GM19397 (cell line): ENCODE measurements at regions not wholly inside any gene's neighbourhood (a gene's known extent, or its start where the extent isn't known, plus 50 kb on each side); places are given as distances from the start of the nearest gene placed in this dataset.

Experiments used
- ATAC-seq: cut with Tn5 transposase; IDR thresholded peaks from one replicate; pipeline ENCODE4 v1.9.1; 2021; ENCODE audit warnings: mild to moderate bottlenecking, moderate library complexity; ENCODE audit not compliant: unreplicated experiment

DNA sequence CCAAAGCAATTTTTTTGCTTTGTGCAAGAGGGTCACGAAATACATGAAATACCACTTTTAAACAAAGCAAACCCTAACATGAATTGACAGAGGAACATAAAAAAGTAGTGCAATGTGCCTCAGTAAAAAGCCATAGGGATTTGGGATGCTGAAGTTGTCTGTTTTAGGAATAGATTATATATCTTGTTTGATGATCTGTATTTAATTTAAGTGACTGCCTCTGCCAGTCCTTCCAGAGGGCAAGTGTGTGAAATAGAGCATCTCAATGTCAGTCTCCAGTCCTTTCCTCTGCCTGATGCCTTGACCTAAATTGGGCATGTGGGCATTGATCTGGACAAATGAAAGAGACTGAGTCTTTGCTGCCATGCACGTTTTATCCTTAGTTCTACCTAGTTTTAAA is 222.8 kb downstream of the PTPRC start:
- no peak for ATAC-seq

DNA sequence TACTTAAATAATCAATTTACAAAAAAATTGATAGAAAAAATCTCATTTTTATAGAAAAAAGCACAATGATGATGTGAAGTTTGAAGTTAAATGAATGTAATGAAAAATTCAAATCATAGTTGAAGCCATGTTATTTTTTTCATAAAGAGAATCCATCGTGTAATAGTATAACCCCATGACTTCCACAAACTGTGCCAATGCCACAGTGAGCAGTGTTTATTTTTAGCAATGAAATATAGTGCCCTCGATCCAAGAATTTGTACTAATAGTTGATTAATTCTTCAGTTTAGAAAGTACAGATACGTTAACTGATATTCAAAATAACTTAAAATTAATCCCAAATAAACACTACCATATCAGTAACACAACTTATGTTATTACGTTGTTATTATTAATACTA is 225.9 kb downstream of the PTPRC start:
- ATAC-seq: no peak

DNA sequence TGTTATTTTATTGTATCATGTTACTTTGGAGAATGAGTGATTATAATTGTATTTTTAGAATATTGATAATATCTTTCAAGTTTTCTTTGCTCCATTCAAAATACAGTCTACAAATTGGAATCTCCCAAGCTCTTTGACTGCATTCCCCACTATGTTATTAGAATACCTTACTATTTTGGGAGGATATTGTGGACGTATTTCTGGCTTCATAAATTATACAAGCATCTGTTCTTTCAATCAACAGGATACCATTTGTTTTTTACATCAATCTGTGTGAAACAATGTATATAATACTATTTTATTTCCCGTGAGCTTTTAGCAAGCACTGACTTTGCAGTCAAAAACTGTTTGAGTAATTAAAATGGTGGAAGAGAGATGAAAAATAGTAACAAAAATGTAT is 226.5 kb downstream of the PTPRC start:
- no peak for ATAC-seq

DNA sequence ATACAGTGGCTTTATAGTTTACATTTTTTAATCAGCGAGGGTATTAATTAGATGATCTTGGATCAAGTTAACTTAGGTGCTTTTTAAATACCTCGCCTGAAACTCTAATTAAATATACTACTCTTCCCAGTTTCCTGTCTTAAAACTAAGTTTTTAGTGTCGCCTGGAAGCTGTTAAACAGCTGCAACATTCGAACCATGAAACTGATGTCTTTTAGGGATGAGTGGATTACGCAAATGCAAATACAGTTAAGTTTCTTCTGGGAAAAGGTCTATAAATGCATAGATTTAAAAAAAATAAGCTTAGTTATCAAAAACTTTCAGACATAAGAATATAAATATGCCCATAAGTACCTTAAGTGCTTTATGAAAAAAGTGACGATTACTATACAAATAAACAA is 228.3 kb downstream of the PTPRC start:
- no peak for ATAC-seq

DNA sequence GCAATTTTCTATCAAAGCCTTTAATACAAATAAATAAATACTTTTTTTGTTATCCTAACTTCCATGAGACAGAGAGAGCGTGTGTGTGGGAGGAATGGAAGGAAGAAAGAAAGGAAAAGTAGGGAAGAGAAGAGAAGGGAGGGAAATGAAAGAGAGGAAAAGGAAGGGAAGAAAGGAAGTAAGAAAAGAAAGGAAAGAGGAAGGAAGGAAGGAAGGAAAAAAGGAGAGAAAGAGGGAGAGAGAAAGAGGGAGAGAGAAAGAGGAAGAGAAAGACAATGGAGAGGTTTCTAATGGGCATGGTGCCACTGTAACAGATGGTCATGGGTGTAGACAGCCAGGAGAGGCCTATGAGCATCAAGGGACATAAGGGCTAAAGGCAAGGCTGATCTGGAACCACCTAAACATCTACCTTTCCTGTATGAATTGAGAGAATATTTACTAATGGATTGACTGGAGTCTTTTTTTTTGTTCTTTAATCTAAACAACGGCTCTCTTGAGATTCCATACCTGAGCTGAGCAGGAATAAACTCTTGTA is 234.9 kb downstream of the PTPRC start:
- no peak for ATAC-seq

DNA sequence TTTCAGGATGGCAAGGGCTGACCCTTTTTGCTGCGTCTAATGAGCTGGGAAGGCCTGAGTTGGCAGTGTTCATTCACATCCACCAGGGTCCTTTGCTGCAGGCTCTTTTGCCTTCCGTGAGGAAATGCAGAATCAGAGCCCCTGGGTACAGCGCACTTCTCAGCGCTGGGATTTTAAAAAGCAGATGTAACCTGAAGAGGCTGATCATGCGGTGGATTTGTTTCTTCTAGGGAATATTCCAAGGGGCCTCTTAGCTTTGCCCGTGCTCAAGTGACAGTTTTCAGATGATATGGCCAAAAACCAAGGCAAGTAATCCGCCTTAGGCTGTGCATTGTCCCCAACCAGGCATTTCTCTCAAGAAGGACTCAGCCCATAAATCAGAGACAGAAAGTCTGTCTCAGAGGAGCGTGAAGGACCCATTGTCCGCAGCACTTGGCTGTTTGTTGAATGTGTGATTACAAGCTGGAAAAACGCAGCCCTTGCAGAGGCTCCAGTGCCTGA is 237.6 kb downstream of the PTPRC start:
- no peak for ATAC-seq

DNA sequence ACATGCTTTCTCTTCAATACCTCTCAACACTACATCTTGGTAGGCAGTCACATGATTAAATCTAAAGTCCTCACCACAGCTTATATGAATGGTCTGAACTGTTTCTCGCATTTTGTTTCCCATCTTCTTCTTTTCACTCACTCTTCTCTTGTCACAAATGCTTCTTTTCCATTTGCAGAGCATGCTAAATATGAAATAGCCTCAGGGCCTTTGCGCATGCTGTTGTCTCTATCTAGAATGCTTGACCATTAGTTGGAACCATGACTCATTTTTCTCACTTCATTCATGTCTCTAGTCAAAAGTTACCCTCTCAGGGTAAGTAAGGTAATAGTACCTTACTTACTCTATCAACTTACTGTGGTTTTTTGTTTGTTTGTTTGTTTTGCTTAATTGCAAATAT is 239.7 kb downstream of the PTPRC start:
- ATAC-seq: no peak

DNA sequence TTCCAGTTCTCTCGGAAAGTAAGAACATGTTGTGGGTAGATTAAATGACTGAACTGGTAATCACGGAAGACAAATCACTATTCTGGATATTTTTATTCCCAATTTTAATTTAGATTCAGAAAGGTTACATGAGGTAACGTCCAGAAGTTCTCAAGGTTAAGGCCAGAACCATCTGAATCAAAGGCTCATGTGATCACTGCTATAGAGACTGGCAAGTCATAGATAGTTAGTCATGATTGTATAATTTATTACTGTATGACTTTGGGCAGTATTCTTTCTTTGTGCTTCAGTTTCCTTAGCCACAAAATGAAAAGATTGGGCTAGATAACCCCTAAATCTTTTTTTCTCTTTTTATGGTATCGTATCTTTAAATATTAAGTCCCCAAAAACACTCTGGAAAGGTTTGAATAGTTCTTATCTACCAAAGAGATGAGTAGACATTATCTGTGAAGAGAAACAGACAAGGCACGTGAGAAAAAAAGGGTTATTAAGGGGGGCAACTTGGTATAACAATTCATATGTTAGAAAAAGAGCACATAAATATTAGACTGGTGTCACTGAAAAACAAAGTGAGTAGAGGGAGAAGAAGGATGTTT is 241.0 kb downstream of the PTPRC start:
- ATAC-seq: no peak

DNA sequence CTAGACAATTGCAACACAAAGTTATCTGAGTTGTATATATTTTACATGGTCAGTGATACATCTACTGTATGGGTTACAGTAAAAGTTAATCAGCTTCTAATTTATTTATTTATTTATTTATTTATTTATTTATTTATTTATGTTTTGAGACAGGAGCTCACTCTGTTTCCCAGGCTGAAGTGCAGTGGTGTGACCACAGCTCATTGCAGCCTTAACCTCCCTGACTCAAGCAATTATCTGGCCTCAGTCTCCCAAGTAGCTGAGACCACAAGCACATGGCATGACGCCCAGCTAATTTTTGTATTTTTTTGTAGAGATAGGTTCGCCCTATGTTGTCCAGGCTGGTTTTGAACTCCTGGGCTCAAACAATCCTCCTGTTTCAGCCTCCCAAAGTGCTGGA is 241.6 kb downstream of the PTPRC start:
- no peak for ATAC-seq

DNA sequence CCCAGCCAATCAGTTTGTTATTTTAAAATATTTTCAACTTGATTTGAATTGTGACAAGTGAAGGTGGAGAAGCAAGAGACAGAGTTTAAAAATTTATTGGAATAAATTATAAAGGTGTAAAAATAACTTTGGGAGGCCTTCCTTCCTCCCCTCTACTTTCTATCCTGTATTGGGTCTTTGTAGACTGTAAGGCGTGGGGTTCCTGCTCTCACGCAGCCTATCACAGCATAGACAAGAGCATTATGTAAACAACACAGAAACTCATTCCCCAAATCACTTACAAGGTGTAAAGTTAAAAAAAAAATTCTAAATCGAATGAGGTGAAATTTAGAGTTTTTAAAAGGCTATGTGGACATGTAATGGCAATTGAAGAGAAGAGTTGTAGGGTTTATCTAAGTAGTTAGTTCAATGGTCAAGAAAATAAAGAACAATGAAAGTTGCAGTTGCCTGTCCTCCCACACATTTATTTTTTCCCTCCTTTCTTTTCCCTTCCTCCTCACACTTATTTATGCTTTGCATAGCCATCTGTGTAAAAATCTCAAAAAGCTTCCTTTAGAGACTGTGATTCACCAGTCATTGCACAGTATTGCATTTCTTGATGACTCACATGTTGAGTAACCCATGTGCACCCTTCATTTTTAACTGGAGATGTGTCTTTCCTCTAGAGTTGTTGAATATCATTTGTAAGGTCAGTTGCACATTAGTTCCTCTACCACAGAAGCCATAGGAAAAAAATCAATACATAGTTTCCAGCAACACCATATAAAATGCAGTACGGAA is 242.2 kb downstream of the PTPRC start:
- ATAC-seq: no peak

DNA sequence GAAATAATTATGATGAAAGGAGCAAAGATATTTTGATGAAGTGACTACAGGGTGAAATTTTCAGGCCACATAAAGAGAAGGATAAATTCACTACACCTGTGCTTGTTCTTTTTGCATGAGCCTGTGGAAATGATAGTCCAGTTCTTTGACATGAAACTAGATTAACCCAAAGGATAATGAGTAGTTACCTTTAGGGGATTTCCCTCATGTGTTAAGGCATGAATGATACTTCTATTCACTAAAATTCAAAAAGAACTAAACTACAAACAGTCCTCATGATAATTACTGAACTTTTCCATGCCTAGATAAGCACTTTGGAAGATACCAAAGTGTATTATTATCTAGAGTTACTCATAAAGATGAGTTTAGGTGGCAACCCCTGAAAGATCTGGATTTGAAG is 244.3 kb downstream of the PTPRC start:
- no peak for ATAC-seq

DNA sequence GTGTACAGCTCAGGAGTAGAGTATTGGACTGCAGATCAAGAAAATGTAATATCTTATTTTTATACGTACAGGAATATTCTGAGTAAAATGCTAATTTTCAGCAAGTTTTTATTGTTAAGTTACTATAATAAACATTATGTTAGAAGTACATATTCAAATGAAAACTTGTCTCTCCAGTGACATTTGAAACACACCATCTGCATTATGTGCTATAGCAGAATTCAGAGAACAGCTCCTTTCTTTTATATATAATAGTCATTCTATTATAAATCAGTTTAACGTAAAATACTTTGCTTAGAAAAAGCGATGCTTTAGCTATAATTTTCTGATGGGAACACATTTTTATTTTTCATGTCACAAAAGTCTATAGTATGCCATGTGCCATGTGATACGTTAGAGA is 249.0 kb downstream of the PTPRC start:
- ATAC-seq: no peak

DNA sequence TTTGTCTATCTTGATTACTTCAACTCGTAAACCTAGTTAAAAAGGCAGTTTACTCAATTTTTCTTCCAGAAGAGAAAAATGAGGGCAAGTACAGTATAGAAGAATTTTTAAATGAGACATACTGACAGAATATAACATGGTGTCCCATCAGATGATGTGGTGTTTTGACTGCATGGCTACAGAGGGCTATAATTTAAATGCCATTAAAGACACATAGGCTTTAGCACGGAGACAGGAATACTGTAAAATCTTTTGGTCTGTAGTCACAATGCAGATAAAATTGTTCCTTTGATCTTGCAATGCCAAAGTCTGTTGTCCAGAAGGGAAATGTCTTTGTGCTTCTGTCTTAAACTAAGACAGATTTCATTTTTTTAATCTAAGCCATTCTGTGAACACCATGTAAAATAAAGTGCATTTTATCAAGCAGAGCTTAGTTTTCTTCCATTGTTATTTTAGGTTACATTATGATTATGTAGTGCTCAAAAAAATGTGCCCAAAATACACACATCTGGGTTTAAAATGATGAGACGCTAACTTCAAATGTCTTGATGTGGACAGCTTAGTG is 249.6 kb downstream of the PTPRC start:
- no peak for ATAC-seq

DNA sequence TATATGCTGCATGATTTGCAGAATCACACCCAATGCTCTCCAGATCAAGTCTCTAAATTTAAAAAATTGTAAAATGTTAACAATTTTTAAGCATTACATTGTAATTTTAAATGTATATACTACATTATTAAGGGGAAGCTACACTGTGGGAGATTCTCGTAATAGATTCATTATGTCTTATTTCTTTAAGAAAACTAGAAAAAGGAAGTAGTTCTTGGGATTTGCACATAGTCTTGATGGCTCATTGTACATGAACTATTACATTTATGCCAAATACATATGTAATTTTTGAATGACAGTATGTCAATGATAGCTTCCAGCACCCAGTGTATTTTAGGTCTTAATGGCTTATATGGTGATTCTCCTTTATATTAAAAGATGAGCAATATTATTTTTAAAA is 250.3 kb downstream of the PTPRC start:
- no peak for ATAC-seq

DNA sequence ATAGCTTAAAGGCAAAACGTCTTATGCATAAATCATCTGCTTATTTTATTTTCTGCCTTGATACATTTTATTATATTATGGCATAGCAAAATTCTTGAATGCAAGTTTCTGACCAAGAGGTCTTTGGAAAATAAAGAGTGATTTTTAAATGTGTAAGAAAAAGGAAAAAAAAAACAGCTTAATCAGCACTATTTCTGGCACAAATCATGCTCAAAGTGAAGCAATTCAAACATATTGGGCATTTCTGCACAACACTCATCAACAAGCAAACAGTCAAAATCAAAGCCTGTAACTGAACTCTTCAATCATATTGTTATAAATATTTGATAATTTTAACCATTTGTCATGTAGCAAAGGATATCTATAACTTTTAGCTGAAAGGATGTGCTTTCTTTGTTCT is 250.9 kb downstream of the PTPRC start:
- ATAC-seq: no peak

DNA sequence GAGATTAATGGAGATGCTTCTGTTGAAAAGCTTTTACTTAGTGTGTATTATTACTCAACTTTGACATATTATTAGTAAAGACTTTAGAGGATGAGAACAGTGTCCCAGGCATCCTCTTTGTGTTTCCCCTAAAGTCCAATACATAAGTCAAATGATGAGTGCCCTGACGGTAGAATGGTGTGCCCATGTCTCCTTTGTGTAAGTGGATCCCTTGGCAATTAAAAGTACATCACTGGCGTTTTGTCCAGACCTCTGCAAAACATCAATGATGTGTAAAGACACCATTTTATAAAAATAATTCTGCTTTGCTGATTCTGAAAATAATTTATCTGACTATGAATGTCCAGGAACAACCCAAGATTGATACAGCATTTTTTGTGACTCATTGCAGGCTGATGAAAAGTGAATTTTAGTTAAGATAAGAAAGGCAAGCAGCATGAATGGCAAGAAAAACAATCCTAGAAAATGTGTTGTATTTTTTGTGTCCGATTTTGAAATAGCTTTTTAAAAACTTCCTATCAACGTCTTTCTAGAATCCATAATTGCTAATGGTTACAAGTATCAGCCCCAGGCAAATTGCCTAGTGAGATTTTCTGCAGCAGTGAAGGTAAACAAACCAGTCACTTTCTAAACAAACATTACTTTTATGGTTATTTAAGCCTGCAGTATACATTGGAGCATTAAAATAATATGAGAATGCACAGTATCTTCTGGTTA is 251.5 kb downstream of the PTPRC start:
- ATAC-seq: no peak

DNA sequence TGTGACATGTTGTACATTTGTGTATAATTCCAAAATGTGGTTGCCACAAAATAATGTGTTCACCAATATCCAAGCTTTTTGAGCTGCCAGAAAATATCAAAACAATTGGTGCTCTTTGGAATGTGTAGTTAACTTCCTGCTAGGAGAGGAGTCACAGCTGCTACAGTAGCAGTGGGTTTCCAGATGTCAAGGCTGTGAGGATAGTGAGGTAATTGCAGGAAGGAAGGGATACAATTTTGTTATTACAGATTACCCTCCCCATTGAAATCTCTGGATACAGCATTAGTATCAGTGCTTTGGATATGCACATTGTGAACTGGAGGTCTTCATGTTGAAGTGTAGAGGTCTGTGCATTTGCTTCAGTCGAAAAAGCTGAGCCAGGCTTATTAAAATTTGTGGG is 253.2 kb downstream of the PTPRC start:
- no peak for ATAC-seq

DNA sequence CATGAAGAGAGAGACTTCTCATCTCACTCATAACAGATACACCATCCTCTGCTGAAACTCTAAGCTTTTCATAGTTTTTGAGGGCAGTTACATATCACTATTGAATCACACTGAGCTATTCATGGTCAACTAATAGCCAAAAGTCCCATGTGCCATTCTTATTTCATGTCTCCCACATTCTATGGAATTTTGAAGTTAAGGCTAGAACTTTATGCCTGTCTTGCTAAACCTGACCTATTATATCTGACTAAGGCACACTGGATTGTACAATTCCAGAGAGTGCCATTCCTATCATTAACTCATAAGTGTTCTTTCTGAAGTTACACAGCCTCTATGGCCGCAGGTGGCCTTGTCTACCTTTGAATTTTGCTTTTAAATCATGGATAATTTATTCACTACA is 254.3 kb downstream of the PTPRC start:
- ATAC-seq: no peak

DNA sequence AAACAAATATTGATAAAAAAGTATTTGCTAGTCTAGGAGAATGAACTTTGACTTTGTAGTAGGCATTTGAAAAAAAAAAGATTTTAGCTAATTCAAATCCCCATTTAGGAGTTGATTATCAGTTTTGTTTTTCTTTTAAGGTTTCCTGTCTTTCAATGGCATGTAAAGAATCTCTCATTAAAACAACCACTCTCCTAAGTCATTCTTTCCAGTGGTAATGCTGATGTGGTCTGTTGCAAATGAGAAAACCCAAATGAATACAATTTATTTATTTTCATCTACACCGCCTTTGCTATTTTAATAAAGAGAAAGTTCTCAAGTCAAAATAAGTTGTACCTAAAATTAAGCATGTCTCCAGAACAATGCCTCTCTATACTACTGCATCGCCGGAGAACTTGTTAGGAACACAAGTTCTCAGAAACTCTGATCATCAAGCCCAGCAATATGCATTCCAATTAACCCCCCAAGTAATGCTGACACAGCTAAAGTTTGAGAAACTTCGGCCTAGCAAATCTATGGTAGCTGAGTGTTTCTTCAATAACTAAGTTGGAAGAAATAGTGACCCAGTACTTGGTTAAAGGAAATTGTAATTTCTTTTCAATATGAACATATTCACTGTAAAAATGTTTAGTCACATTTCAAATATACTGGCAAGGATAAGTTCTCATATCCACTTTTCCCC is 255.1 kb downstream of the PTPRC start:
- ATAC-seq: no peak

DNA sequence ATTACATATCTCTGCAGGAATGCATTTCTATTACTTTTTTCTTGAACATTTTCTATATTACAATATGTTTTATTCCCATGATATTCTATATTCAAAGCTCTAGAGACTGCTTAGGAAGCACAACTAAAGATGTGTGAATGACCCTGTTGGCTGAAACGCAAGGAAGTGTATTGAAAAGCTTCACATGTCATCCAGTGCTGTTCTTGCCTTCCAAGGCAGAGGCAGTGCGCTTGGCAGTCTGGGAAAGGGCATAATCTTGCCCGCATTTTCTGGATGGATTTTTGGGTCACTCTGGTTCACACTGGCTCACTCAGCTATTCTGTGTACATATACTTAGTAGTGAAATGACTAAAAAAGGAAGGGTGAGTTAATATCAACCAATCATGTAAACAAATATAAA is 262.4 kb downstream of the PTPRC start:
- no peak for ATAC-seq

DNA sequence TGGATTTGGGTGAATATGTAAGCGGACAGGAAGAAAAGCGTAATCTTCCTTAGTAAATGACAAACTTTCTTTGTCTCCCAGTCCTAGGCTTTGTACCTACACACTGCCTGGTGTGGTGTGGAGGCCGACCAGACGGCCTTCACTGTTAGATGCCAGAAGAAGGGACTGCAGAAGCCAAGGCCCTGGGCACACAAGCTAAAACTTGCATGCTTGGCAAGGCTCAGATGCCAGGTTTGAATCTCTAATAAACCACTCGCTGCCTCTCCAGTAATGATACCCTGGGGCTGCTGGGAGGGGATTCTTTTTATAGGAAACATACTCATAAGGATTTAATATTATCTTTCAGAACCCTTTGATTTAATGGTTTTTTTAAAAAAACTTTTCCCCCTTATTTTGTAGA is 263.8 kb downstream of the PTPRC start:
- ATAC-seq: no peak
